Nephron progenitor cell (in vitro differentiated cells): ENCODE measurements at regions not wholly inside any gene's neighbourhood (a gene's known extent, or its start where the extent isn't known, plus 50 kb on each side); places are given as distances from the start of the nearest gene placed in this dataset.

Source experiments
- DNase-seq: peaks from one replicate; pipeline ENCODE4 v3.0.0; 2021
- H3K27ac Mint-ChIP-seq: 2 replicates; pipeline ENCODE4 v1.8.0; 2021; ENCODE audit warnings: mild to moderate bottlenecking, moderate library complexity, mixed read lengths
- H3K27me3 Mint-ChIP-seq: 2 replicates; pipeline ENCODE4 v1.8.0; 2021; ENCODE audit warnings: mild to moderate bottlenecking, low read depth, mixed read lengths; ENCODE audit not compliant: poor library complexity
- H3K36me3 Mint-ChIP-seq: 2 replicates; pipeline ENCODE4 v1.8.0; 2021; ENCODE audit warnings: low read depth, mixed read lengths
- H3K4me1 Mint-ChIP-seq: 2 replicates; pipeline ENCODE4 v1.8.0; 2021; ENCODE audit warnings: mixed read lengths
- H3K4me3 Mint-ChIP-seq: 2 replicates; pipeline ENCODE4 v1.8.0; 2021; ENCODE audit warnings: mild to moderate bottlenecking, moderate library complexity, mixed read lengths
- H3K9me3 Mint-ChIP-seq: 2 replicates; pipeline ENCODE4 v1.8.0; 2021; ENCODE audit warnings: mild to moderate bottlenecking, moderate library complexity, mixed read lengths
- TF ChIP-seq, protein P1 (sequence below): fragments of 200-600 bp; sonication (generic); IDR thresholded peaks from 2 replicates; pipeline ENCODE4 v1.5.0; 2021; ENCODE audit warnings: antibody characterized with exemption

DNA sequence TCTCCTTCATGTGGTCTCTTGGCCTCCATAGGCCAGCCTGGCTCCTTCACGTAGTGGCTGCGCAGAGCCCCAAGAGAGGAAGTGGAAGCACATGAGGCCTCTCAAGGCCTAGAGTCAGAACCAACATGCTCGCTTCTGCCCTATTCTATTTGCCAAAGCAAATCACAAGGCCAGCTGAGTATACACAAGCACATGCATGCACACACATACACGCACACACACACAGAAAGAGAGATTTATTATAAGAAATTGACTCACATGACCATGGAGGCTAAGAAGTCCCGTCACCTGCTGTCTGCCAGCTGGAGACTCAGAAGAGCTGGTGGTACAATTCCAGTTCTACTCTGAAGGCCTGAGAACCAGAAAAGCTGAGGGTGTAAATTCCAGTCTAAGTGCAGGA lies 64.3 kb upstream of the NRP1 start:
- no peak for DNase-seq
- no peaks in the 10 kb centered on the region for H3K4me1 Mint-ChIP-seq
- H3K36me3 Mint-ChIP-seq, result peaks cover 17% of the 10 kb centered on the region
- H3K27me3 Mint-ChIP-seq, result peaks cover 5% of the 10 kb centered on the region
- no peak overlapping the region for H3K27ac Mint-ChIP-seq
- H3K9me3 Mint-ChIP-seq, result peaks cover 26% of the 10 kb centered on the region
- H3K4me3 Mint-ChIP-seq, result no peak overlapping the region
- TF ChIP-seq, protein P1, sequence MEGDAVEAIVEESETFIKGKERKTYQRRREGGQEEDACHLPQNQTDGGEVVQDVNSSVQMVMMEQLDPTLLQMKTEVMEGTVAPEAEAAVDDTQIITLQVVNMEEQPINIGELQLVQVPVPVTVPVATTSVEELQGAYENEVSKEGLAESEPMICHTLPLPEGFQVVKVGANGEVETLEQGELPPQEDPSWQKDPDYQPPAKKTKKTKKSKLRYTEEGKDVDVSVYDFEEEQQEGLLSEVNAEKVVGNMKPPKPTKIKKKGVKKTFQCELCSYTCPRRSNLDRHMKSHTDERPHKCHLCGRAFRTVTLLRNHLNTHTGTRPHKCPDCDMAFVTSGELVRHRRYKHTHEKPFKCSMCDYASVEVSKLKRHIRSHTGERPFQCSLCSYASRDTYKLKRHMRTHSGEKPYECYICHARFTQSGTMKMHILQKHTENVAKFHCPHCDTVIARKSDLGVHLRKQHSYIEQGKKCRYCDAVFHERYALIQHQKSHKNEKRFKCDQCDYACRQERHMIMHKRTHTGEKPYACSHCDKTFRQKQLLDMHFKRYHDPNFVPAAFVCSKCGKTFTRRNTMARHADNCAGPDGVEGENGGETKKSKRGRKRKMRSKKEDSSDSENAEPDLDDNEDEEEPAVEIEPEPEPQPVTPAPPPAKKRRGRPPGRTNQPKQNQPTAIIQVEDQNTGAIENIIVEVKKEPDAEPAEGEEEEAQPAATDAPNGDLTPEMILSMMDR, result no peak

DNA sequence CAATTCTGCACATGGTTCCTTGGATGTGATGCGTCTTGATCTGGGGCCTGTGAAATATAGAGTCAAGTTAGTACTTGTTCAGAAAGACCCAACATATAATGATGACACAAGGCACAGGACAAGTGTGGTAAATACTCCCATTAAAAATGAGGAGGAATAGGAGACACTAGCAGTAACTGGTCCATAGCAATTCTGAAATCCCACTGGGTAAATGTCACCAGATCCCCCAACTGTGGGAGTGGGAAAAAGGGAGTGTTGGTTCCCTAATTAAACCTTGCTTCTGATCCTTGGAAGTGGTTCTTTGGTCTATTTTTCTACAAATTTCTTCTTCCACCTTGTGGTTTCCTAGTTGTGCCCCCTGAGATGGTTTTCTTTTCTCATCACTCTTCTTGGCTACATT lies 62.5 kb upstream of the NRP1 start:
- TF ChIP-seq, protein P1, result no peak
- Mint-ChIP-seq H3K9me3 (peaks cover 26% of the 10 kb centered on the region), H3K36me3 (peaks cover 17% of the 10 kb centered on the region)

DNA sequence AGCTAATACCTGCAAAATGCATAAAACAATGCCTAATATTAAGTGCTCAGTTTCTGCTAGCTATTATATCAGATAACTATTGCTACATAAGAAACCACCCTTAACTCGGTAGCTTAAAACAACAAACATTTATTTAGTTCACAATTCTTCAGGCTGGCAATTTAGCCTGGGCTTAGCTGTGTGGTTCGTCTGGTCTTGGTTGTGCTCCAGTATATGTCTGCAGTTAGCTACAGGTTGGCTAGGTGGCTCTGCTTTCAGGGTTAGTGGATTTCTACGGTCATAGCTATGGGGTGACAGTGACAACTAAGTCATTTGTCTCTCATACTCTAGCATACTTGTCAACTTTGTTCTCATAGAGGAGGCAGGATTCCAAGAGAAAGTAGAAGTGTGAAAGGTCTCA lies 61.8 kb upstream of the NRP1 start:
- Mint-ChIP-seq H3K4me1 (no peaks in the 10 kb centered on the region), H3K4me3 (no peak overlapping the region), H3K27ac (no peak overlapping the region), H3K36me3 (peaks cover 17% of the 10 kb centered on the region), H3K9me3 (peaks cover 26% of the 10 kb centered on the region), H3K27me3 (peaks cover 5% of the 10 kb centered on the region)
- DNase-seq, result no peak
- TF ChIP-seq, protein P1, result no peak

More for the DNA sequence above, 62.5 kb upstream of the NRP1 start:
- Mint-ChIP-seq H3K27me3 (peaks cover 5% of the 10 kb centered on the region), H3K4me1 (no peaks in the 10 kb centered on the region), H3K4me3 (no peak overlapping the region), H3K27ac (no peak overlapping the region)
- no peak for DNase-seq

DNA sequence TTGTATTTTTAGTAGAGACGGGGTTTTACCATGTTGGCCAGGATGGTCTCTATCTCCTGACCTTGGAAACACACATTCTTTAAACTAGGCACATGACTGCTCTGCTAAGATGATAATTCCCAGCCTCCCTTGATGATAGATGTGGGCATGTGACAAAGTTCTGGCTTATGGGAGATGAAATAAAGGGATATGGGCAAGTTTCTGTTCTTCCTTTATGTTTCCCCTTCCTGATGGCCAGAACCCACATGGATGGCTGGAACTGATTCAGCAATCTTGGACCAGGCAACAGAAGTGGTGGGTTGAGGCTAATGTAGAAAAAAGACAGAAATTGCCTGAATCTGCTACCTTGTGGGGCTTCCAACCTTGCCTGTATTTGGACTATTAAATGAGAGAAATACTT lies 60.7 kb upstream of the NRP1 start:
- Mint-ChIP-seq H3K36me3 (peaks cover 17% of the 10 kb centered on the region), H3K27me3 (peaks cover 5% of the 10 kb centered on the region), H3K27ac (no peak overlapping the region), H3K4me1 (no peaks in the 10 kb centered on the region), H3K4me3 (no peak overlapping the region), H3K9me3 (peaks cover 26% of the 10 kb centered on the region)
- TF ChIP-seq, protein P1, result no peak
- no peak for DNase-seq

DNA sequence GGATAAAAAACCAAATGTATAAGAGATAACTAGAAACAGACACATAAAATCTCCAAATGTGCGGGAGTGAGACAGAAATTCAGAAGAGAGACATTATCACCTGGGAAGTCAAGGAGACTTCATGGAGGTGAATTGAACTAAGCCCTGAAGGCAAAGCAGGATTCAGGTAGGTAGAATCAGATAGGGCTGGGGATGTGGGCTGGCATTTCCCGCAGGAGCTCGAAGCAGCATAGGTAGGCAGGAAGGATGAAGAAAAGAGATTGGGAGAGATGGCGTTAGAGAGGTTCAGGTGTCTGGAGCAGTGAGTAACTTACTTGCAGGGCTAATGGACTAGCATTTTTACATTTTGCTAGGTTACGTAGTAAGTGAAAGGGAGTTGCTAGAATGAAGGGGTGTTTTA lies 58.2 kb upstream of the NRP1 start:
- H3K27me3 Mint-ChIP-seq, result peaks cover 9% of the 10 kb centered on the region
- TF ChIP-seq, protein P1, result no peak
- H3K36me3 Mint-ChIP-seq, result peaks cover 9% of the 10 kb centered on the region
- peaks cover 15% of the 10 kb centered on the region for H3K9me3 Mint-ChIP-seq
- H3K27ac Mint-ChIP-seq, result no peak overlapping the region
- no peaks in the 10 kb centered on the region for H3K4me1 Mint-ChIP-seq
- no peak overlapping the region for H3K4me3 Mint-ChIP-seq
- no peak for DNase-seq

DNA sequence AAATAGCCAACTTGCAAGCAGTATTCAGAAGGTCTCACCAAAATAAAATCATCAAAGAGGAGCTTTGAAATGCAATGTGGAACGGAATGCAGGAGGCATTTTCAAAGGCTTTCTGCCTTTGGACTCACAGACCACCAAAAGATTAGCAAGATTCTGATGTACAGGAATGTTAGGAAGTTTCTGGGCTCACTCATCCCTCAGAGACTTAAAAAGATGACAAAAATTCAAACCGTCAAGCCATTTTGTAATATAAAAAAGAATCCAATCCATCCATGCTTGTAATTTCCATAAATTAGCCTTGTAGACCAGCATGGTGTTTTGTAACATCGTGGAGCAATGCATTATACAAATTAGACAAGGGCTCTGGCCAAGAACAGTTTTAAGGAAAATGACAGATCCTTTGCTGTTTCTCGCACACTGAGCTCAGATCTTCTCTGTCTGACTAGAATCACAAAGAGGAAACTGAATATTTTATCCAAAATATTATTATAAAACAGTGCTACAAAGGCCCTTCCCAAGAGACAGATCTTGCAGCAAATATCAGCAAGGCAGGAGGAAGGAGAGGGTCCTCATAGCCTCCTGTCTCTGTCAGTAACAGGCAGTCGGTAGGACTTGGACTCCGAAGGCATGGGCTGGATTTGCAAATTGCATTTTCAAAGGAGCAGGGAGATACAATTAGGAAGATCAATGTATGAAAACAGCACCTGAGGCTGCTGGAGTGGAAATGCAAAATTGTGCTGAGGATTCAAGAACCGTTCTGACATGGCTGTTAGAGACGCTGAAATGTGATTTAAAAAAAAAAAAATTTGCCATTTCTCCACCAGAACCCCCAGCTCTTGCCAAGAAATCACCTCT lies 57.4 kb upstream of the NRP1 start:
- H3K4me3 Mint-ChIP-seq, result no peak overlapping the region
- no peak for DNase-seq
- TF ChIP-seq, protein P1, result no peak
- peaks cover 6% of the 10 kb centered on the region for H3K27me3 Mint-ChIP-seq
- no peak overlapping the region for H3K27ac Mint-ChIP-seq
- no peaks in the 10 kb centered on the region for H3K4me1 Mint-ChIP-seq
- peaks cover under 1% of the 10 kb centered on the region for H3K36me3 Mint-ChIP-seq
- peaks cover 7% of the 10 kb centered on the region for H3K9me3 Mint-ChIP-seq
